ENCODE measurements at regions not wholly inside any gene's neighbourhood (a gene's known extent, or its start where the extent isn't known, plus 50 kb on each side); places are given as distances from the start of the nearest gene placed in this dataset.

DNA sequence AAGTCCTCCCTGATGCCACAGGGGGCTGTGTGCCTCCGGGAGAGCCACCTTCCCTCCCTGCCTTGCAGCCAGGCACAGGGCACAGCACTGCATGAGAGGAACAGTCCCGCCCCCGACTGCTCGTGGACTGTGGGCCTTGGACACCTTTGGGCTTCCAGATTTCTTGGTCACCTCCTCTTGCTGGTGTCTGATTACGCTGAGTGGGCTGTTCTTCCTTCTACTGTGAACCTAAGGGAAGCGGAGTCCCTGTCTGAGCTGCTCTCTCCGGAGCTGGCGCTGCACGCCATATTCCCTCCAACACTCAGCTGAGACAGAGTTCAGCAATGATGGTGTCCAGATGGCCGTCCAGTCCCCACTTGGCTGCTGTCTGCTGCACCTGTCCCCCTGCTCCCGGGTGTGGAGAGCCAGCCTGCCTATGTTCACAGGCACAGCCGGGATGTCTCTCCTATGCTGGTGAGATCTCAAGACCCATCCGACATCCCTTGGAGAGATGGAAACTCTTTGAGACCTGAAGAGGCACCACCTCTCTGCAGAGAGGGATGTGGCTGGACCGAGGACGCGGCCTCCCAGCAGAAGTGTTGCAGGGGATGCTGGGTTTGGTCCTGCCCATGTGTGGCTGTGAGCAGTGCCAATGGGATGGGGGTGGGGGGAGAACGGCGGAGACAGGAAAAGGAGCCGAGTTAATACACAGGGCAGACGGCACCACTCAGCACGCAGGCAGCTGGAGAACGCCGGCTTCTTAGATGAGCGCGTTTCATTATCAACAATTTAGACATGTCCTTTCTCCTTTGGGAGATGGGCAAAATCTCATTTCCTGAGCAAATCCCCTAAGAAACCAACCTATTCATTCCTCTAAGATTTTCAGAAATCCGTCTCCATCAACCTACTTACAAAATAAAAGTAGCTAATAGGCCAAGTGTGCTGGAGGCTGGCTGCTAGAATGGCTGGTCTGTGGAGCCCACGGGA, 171.9 kb downstream of the ENGASE start:
- no peak for DNase-seq

DNA sequence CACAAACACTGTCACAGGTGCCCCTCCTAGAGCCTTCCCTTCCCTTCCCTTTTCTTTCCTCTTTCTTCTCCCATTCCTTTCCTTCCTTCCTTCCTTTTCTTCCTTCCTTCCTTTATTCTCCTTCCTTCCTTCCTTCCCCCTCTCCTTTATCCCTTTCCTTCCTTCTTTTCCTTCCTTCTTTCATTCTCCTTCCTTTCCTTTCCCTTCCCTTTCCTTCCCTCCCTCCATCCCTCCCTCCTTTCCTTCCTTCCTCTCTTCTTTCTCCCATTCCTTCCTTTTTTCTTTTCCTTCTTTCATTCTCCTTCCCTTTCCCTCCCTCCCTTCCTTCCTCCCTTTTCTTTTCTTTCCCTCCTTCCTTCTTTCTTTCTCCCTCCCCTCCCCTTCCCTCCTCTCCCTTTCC, 170.0 kb downstream of the ENGASE start:
- DNase-seq = no peak

GRCh38 chr17:79243996-79244395, 169.4 kb downstream of the ENGASE start:
- DNase-seq = no peak

DNA sequence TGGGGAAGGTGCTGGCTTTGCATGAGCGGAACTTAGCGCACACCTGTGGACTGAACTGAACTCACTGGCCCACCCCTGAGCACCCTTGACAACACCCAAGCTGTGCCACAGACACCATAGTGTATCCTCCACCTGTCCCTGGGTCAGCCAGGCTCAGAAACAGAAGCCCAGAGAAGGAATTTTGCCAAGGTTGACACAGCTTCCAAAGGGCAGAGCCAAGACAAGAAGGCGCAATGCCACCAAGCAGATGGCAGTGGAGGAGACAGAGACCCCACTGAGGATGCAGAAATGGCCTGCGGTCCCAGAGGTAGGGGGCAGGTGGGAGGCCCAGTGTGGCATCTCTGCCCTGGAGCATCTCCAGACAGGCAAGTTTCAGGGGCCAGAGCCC, 169.0 kb downstream of the ENGASE start:
- no peak for DNase-seq

DNA sequence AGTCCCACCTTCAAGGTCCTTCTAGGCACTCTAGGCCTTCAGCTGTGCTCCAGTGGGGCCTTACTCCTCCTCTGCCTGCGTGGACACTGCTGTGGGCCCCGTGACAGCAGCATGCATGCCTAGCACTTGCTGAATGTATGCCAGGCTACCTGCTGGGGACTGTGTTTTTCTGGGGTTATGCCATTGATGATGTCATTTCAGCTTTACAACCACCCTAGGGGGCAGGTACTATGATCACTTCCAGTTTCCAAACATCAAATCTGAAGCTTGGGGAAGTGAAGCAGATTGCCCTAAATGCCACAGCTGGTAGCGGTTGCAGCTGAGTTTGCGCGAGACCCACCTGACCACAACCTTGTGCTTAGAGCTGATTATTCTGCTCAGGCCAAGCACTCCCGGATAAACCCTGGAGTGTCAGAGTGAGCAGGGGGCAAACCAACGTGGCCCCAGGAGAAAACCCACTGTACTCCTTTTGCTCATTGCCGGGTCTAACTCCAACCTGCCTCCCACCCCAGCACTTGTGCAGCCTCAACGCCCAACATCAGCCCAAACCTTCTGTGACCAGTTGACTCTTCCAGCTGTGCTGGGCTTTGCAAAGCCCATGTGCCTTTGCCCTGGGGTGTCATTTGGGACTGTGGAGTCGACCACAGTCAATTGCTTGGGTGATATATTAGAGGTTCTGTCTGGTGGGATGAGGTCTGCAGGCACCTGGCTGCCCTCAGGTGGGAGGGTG, 168.4 kb downstream of the ENGASE start:
- DNase-seq = no peak

GRCh38 chr17:79242393-79242792, 167.8 kb downstream of the ENGASE start:
- DNase-seq = no peak

GRCh38 chr17:79241616-79242015, 167.0 kb downstream of the ENGASE start:
- DNase-seq = no peak

DNA sequence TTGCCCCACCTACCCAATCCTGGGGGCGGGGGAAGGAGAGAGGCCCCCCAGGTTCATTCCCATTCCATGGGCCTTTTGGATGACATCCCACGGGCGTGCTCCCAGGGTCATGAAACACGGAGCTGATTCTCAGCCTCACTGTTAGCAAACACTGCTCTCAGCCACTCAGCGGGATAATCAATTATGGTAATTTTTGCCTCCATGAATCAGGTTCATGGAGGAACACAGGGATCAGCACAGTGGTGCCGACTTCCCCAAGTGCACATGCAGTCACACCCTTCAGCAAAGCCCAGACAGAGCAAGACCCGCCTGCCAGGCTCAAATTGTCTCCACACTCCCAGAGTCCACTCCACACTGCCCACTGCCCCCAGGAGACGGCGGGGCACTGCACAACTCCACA, 164.6 kb downstream of the ENGASE start:
- no peak for DNase-seq

DNA sequence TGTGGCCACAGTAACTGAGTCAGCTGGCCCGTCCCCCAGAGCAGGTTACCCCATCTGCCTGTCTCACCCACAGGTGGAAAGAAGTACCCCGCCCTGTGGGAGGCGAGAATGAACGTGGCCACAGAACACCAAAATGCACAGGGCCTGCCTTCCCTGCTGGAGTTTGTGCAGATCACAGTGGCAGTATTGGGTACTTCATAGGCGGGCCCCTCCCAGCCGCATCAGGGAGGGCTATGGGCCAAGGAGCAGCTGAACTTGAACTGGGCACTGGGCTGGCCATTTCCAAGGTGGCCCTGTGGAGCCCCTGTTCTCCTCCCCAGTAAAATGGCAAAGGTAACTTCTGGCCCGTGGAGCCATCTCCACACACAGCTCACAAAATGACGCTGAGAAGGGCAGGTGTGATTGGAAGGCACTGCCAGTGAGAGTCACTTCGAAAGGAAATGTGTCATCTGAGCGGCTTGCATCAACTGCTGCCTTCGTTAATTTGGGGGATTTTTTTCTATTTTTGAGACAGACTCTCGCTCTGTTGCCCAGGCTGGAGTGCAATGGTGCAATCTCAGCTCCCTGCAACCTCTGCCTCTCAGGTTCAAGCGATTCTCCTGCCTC, 162.9 kb downstream of the ENGASE start:
- no peak for DNase-seq

- DNase-seq = no peak
Measured at GRCh38 chr17:79235808-79236207, 161.2 kb downstream of the ENGASE start.

DNA sequence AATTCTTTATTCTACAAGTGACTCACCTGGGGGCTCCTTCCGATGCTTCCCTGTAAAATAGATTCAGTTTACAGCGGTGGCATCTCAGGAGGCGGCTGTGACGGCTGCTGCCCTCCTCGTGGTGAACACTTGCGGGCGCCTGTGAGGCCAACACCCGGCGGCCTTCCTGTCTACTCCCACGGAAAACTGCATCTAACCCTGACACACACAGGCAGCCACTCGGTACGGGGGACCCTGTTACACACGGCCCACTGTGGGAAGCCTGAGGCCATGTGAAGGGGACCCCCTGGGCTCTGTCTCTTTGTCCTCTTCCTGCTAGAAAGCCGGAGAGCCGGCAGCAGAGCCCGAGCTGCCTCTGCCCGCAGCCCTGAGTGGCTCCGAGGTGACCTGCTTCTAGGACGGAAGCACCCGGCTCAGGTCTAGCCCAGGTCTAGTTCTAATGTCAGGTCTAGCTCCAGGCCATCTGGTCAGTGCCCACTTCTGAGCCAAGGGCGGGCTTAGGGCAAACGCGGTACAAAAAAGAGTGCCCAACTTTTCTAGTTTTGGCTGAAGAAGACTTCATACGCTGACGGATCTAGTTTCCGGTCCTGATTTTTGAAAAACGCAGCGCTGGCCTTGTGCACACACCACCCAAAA, 159.4 kb downstream of the ENGASE start:
- DNase-seq = no peak

- no peak for DNase-seq
Measured at GRCh38 chr17:79232957-79233356, 158.3 kb downstream of the ENGASE start.

DNA sequence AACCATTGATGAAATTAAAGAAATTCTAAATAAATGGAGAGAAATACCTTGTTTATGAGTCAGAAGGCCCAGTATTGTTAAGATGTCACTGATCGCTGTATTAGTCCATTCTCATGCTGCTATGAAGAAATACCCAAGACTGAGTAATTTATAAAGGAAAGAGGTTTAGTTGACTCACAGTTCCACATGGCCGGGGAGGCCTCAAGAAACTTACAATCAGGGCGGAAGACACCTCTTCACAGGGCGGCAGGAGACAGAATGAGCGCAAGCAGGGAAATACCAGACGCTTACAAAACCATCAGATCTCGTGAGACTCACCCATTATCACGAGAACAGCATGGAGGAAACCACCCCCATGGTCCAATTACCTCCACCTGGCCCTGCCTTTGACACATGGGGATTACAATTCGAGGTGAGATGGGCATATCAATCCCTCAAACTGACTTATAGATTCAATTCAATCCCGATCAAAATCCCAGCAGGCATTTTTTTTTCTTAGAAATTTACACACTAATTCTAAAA, 157.2 kb downstream of the ENGASE start:
- no peak for DNase-seq

DNA sequence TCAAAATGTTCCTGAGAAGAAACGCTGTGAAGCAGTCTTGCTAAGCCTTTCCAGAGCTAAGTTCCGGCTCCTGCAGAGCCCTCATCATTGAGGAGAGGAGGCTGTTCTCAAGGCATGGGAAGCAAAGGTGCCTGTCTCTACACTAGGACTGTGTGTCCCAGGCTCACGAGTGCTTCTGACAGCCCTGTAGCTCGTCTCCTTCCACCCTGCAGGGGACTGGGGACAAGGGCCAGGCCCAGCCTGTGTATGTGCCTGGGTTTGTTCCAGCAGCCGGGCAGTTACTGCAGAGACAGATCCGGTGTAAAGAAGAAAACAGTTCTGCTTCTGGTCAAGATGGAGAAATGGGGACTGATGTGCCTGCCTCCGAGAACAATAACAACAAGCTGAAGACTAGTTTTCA, 156.0 kb downstream of the ENGASE start:
- no peak for DNase-seq

DNA sequence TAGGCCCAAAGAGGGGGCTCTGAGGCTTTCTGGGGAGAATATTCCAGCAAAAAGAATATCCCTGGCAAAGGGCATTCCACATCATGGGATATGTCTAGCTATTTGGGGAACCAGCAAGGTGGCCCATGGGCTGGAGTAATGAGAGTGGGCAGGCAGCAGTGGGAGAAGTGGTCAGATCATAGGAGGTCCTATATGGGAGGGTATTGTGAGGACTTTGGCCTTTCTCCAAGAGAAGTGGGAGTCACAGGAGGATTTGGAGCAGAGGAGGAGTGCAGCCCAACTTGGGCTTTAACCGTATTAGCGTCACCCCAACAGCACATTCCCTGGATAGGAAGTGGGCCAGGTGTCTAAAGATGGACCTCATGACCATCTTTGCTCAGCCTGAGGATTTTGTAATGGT, 151.4 kb downstream of the ENGASE start:
- no peak for DNase-seq

DNA sequence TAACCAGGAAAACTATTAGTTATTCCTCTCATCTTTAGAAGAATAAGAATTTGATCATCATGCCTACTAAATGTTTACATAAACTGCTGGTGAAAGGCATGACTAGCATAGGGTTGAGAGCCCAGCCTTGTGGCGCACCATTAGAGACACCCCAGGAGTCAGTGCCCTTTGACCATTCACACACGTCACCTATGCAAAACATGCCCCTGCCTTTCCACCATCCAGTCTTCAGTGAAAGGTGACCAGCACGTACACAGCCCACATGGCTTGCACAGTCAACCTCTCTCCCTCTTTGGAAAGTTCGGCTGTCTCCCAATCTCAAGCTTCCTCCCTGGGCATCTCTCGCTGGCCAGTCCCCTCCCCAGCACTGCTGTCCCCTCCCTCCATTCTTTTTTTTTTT, 150.3 kb downstream of the ENGASE start:
- no peak for DNase-seq

GRCh38 chr17:79224476-79224875, 149.9 kb downstream of the ENGASE start:
- DNase-seq = no peak

GRCh38 chr17:79223953-79224352, 149.3 kb downstream of the ENGASE start:
- DNase-seq = no peak

GRCh38 chr17:79223471-79223870, 148.8 kb downstream of the ENGASE start:
- no peak for DNase-seq

GRCh38 chr17:79221597-79221996, 147.0 kb downstream of the ENGASE start:
- no peak for DNase-seq

GRCh38 chr17:79220713-79221291, 146.2 kb downstream of the ENGASE start:
- DNase-seq = no peak

DNA sequence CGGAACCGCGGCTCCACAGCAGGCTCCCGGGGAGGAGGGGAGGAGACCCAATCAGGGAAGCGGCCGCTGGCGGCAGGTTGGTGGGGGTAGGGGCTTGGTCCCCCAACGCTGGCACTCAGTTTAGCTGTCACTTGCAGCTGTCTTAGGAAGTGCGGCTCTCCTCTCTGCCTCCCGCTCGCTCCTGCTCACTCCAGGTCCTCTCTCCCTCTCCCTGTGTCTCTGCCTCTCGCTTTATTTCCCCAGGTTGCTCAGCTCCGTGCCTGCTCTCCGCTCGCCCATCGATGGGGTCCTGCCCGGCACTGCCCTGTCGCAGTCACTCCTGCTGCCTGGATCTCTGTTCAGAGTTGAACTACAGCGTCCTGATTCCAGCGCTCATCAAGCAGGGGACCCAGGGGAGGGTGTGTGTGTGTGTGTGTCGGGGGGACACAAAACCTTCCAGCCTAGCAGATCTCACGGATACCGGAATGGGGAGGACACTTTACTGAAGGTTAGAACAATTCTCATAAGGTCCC, 145.6 kb downstream of the ENGASE start:
- no peak for DNase-seq
